ENCODE measurements at regions not wholly inside any gene's neighbourhood (a gene's known extent, or its start where the extent isn't known, plus 50 kb on each side); places are given as distances from the start of the nearest gene placed in this dataset.

GRCh38 chr2:5353565-5353964 lies 338.6 kb upstream of the SOX11 start:
- no TSS peak for BruUV-seq (replicated peaks)
- intact Hi-C loops (cut with micrococcal nuclease; ENCODE audit: unreplicated experiment), result no loop called here
- Histone ChIP-seq H3K9me3 (no peaks in the 10 kb centered on the region), H3K4me1 (no peaks in the 10 kb centered on the region), H3K27me3 (replicated peaks; ENCODE audit: control insufficient read depth, insufficient read depth, low read length) (no peaks in the 10 kb centered on the region), H3K4me3 (ENCODE audit: low read depth, low read length) (no peak overlapping the region), H3K36me3 (ENCODE audit: control insufficient read depth, insufficient read depth, low read length) (no peaks in the 10 kb centered on the region)
- Mint-ChIP-seq H3K27ac (ENCODE audit: unreplicated experiment) (no peak overlapping the region), H3K4me3 (ENCODE audit: unreplicated experiment) (no peak overlapping the region), H3K27me3 (ENCODE audit: insufficient read depth, unreplicated experiment) (peaks cover 4% of the 10 kb centered on the region), H3K4me1 (ENCODE audit: low read depth, unreplicated experiment) (no peaks in the 10 kb centered on the region), H3K36me3 (ENCODE audit: insufficient read depth, unreplicated experiment) (no peaks in the 10 kb centered on the region), H3K9me3 (ENCODE audit: unreplicated experiment) (peaks cover 11% of the 10 kb centered on the region)
- CTCF ChIA-PET, result no interaction called here
- DNase-seq, result no peak
- POLR2A ChIA-PET, result no interaction called here
- no peak for TF ChIP-seq CTCF (IDR thresholded peaks at IDR 0.05; ENCODE audit: insufficient read depth in 1 of 2, low read depth in 1 of 2, low read length in 1 of 2, severe bottlenecking in 1 of 2, unreplicated experiment in 1 of 2)

DNA sequence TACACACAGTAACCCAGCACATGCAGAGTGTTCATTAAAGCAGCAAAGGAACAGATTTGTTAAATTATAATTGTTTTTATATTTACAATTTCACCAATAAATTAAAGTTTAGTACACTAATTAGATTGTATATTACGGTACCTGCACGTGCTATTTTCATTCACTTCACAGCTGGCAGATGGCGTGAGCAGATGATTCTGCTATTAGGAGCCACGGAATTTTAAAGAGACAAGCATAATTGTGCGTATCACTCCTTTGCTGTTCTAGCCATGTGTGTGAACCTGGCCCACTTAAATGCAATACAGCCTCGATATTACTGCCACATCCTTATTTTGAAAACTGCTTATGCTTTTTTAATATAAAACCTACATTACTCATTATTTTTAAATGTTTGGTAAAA lies 332.8 kb upstream of the SOX11 start:
- intact Hi-C loops (cut with micrococcal nuclease; ENCODE audit: unreplicated experiment), result no loop called here
- Histone ChIP-seq H3K27me3 (replicated peaks; ENCODE audit: control insufficient read depth, insufficient read depth, low read length) (no peaks in the 10 kb centered on the region), H3K36me3 (ENCODE audit: control insufficient read depth, insufficient read depth, low read length) (no peaks in the 10 kb centered on the region), H3K4me1 (no peaks in the 10 kb centered on the region), H3K4me3 (ENCODE audit: low read depth, low read length) (no peak overlapping the region), H3K9me3 (no peaks in the 10 kb centered on the region)
- H3K36me3 Mint-ChIP-seq (ENCODE audit: insufficient read depth, unreplicated experiment), result no peaks in the 10 kb centered on the region
- H3K27me3 Mint-ChIP-seq (ENCODE audit: insufficient read depth, unreplicated experiment), result peaks cover 8% of the 10 kb centered on the region
- H3K27ac Mint-ChIP-seq (ENCODE audit: unreplicated experiment), result no peak overlapping the region
- DNase-seq, result no peak
- BruUV-seq (replicated peaks), result no TSS peak
- H3K9me3 Mint-ChIP-seq (ENCODE audit: unreplicated experiment), result peaks cover 10% of the 10 kb centered on the region
- POLR2A ChIA-PET, result no interaction called here
- no peak for TF ChIP-seq CTCF (IDR thresholded peaks at IDR 0.05; ENCODE audit: insufficient read depth in 1 of 2, low read depth in 1 of 2, low read length in 1 of 2, severe bottlenecking in 1 of 2, unreplicated experiment in 1 of 2)
- CTCF ChIA-PET, result no interaction called here
- H3K4me3 Mint-ChIP-seq (ENCODE audit: unreplicated experiment), result no peak overlapping the region
- H3K4me1 Mint-ChIP-seq (ENCODE audit: low read depth, unreplicated experiment), result no peaks in the 10 kb centered on the region

DNA sequence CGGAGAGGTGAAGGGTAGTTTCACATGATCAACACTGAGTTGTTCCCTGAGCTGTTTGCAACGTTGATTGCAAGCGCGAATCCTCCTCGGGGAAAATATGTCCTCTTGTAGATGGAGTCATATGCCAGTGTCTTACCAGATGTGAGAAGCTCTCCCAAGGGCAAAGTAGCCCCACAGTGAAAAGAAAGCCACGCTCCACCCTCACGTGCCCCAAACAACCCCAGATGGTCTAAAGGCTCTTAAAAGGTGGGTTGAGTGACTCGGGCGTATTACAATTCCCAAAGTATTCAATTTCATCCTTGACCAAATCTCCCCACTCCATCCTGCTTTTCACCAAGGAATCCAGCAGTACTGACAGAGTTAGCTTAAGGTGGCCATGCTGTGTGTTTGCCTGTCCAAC lies 332.1 kb upstream of the SOX11 start:
- no peak for TF ChIP-seq CTCF (IDR thresholded peaks at IDR 0.05; ENCODE audit: insufficient read depth in 1 of 2, low read depth in 1 of 2, low read length in 1 of 2, severe bottlenecking in 1 of 2, unreplicated experiment in 1 of 2)
- no peaks in the 10 kb centered on the region for H3K4me1 ChIP-seq
- H3K4me3 ChIP-seq (ENCODE audit: low read depth, low read length), result no peak overlapping the region
- no peak overlapping the region for H3K4me3 Mint-ChIP-seq (ENCODE audit: unreplicated experiment)
- H3K27me3 Mint-ChIP-seq (ENCODE audit: insufficient read depth, unreplicated experiment), result peaks cover 8% of the 10 kb centered on the region
- H3K36me3 ChIP-seq (ENCODE audit: control insufficient read depth, insufficient read depth, low read length), result no peaks in the 10 kb centered on the region
- H3K36me3 Mint-ChIP-seq (ENCODE audit: insufficient read depth, unreplicated experiment), result no peaks in the 10 kb centered on the region
- intact Hi-C loops (cut with micrococcal nuclease; ENCODE audit: unreplicated experiment), result no loop called here
- no peak overlapping the region for H3K27ac Mint-ChIP-seq (ENCODE audit: unreplicated experiment)
- H3K9me3 ChIP-seq, result no peaks in the 10 kb centered on the region
- DNase-seq, result no peak
- POLR2A ChIA-PET, result no interaction called here
- BruUV-seq (replicated peaks), result no TSS peak
- H3K27me3 ChIP-seq (replicated peaks; ENCODE audit: control insufficient read depth, insufficient read depth, low read length), result no peaks in the 10 kb centered on the region
- CTCF ChIA-PET, result no interaction called here
- peaks cover 3% of the 10 kb centered on the region for H3K9me3 Mint-ChIP-seq (ENCODE audit: unreplicated experiment)
- H3K4me1 Mint-ChIP-seq (ENCODE audit: low read depth, unreplicated experiment), result no peaks in the 10 kb centered on the region

Data from Caco-2 (cell line).